Peyer's patch (tissue), 4 donors: ENCODE measurements at regions not wholly inside any gene's neighbourhood (a gene's known extent, or its start where the extent isn't known, plus 50 kb on each side); places are given as distances from the start of the nearest gene placed in this dataset.

Source experiments
- DNase-seq, 3 donors: peaks; one replicate each; pipeline ENCODE4 v3.0.0-alpha.2; 2017 to 2019
- H3K27ac ChIP-seq, 4 donors: fragments of 200-600 bp; sonication (generic); one replicate each; pipeline ENCODE4 v1.5.1; 2016 to 2019
- H3K27me3 ChIP-seq, 2 donors: fragments of 200-600 bp; sonication (generic); one replicate each; pipeline ENCODE4 v1.5.1; 2019
- H3K36me3 ChIP-seq, 3 donors: fragments of 200-600 bp; sonication (generic); one replicate each; pipeline ENCODE4 v1.5.1; 2016 to 2019
- H3K4me1 ChIP-seq, 4 donors: fragments of 200-600 bp; sonication (generic); one replicate each; pipeline ENCODE4 v1.5.1; 2016 to 2019
- H3K4me3 ChIP-seq, 4 donors: fragments of 200-600 bp; sonication (generic); 1 replicate in 3 of 4; 2 replicates in 1 of 4; pipeline ENCODE4 v1.5.1; 2016 to 2019; ENCODE audit warnings: mild to moderate bottlenecking in 1 of 4
- H3K9me3 ChIP-seq, 4 donors: fragments of 200-600 bp; sonication (generic); one replicate each; pipeline ENCODE4 v1.5.1; 2016 to 2019; ENCODE audit warnings: mild to moderate bottlenecking in 1 of 4
- POLR2A ChIP-seq, 2 donors: fragments of 450-650 bp; IDR thresholded peaks; one replicate each; pipeline ENCODE4 v1.5.1; 2017; ENCODE audit warnings: antibody characterized with exemption in 2 of 2, mild to moderate bottlenecking in 2 of 2, moderate library complexity in 2 of 2
- TF ChIP-seq, protein P1 (sequence below), 6 experiments: fragments of 450-650 bp in 4 of 6; fragments of 200-600 bp in 2 of 6; sonication (generic) in 1 of 6; IDR thresholded peaks; one replicate each; pipeline ENCODE4 v1.5.1; 2017 to 2019; ENCODE audit warnings: antibody characterized with exemption in 6 of 6, mild to moderate bottlenecking in 3 of 6, moderate library complexity in 1 of 6

DNA sequence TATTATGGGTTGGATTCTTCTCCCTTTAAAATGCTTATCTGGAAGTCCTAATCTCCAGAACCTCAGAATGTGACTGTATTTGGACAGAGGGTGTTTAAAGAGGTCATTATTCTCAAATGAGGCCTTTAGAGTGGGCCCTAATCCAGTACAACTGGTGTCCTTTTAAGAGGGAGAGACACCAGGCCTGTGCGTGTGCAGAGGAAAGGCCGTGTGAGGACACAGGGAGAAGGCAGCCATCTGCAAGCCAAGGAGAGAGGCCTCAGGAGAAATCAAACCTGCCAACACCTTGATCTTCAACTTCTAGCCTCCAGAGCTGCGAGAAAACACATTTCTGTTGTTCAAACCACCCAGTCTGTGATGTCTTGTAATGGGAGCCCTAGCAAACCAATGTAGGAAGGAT is 235.4 kb upstream of the MYO3A start:
- no peaks in the 10 kb centered on the region for H3K36me3 ChIP-seq
- no peak for DNase-seq
- H3K4me1 ChIP-seq, result no peaks in the 10 kb centered on the region
- H3K27me3 ChIP-seq, result no peaks in the 10 kb centered on the region
- no peak overlapping the region for H3K4me3 ChIP-seq
- H3K9me3 ChIP-seq, result no peaks in the 10 kb centered on the region
- TF ChIP-seq POLR2A (IDR thresholded peaks at IDR 0.05), result no peak
- TF ChIP-seq, protein P1, sequence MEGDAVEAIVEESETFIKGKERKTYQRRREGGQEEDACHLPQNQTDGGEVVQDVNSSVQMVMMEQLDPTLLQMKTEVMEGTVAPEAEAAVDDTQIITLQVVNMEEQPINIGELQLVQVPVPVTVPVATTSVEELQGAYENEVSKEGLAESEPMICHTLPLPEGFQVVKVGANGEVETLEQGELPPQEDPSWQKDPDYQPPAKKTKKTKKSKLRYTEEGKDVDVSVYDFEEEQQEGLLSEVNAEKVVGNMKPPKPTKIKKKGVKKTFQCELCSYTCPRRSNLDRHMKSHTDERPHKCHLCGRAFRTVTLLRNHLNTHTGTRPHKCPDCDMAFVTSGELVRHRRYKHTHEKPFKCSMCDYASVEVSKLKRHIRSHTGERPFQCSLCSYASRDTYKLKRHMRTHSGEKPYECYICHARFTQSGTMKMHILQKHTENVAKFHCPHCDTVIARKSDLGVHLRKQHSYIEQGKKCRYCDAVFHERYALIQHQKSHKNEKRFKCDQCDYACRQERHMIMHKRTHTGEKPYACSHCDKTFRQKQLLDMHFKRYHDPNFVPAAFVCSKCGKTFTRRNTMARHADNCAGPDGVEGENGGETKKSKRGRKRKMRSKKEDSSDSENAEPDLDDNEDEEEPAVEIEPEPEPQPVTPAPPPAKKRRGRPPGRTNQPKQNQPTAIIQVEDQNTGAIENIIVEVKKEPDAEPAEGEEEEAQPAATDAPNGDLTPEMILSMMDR (IDR thresholded peaks at IDR 0.05), result no peak
- no peak overlapping the region for H3K27ac ChIP-seq

- Histone ChIP-seq H3K4me1 (no peaks in the 10 kb centered on the region), H3K9me3 (no peaks in the 10 kb centered on the region), H3K36me3 (no peaks in the 10 kb centered on the region), H3K4me3 (no peak overlapping the region), H3K27ac (no peak overlapping the region), H3K27me3 (no peaks in the 10 kb centered on the region)
- TF ChIP-seq POLR2A (IDR thresholded peaks at IDR 0.05), result no peak
- TF ChIP-seq, protein P1 (IDR thresholded peaks at IDR 0.05), result no peak
- no peak for DNase-seq
Observed at GRCh38 chr10:25699631-25700030, 234.4 kb upstream of the MYO3A start.

DNA sequence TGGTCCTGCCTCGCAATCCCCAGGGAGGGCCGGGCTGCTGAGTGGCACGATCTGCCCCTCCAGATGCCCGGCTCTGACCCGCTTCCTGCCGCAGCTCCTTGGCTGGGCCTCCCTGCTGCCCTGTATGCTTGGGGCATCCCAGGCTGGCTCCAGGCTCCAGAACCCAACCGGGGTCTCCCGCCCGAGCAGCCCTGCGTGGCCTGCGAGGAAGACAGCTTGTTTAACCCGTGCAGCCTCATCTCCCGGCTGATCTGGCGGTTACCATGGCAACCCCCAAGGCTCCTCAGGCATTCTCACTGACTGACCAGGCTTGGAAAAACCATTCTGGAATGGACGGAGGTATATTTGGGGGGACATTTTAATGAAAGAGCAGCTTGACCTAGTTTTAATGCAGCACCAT is 232.4 kb upstream of the MYO3A start:
- no peaks in the 10 kb centered on the region for H3K27me3 ChIP-seq
- no peak overlapping the region for H3K4me3 ChIP-seq
- no peak overlapping the region for H3K27ac ChIP-seq
- H3K9me3 ChIP-seq, result no peaks in the 10 kb centered on the region
- no peaks in the 10 kb centered on the region for H3K36me3 ChIP-seq
- TF ChIP-seq, protein P1 (IDR thresholded peaks at IDR 0.05), result no peak
- TF ChIP-seq POLR2A (IDR thresholded peaks at IDR 0.05), result no peak
- no peak for DNase-seq
- H3K4me1 ChIP-seq, result no peaks in the 10 kb centered on the region

- TF ChIP-seq, protein P1 (IDR thresholded peaks at IDR 0.05), result no peak
- TF ChIP-seq POLR2A (IDR thresholded peaks at IDR 0.05), result no peak
- no peaks in the 10 kb centered on the region for H3K4me1 ChIP-seq
- H3K27ac ChIP-seq, result no peak overlapping the region
- no peak overlapping the region for H3K4me3 ChIP-seq
- H3K27me3 ChIP-seq, result no peaks in the 10 kb centered on the region
- no peaks in the 10 kb centered on the region for H3K9me3 ChIP-seq
- H3K36me3 ChIP-seq, result no peaks in the 10 kb centered on the region
- no peak for DNase-seq
Observed at GRCh38 chr10:25704622-25705021, 229.4 kb upstream of the MYO3A start.

DNA sequence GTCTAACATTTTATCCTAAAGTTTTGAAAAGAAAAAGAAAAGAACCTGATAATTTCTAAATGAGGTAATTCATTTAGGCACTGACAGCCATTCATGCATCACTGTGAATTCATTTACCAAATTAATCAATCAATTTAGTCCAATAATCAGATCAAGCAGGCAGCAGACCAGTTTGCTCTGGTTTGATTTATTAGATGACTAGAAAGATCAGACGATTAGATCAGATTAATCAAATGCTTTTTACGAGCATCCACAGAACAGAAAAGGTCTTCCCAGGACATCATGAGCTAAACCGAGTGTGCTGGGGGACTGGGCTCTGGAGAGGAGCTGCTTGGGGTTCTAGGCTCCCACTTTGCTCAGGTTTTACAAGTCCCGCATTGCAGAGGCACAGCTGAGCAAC is 226.5 kb upstream of the MYO3A start:
- TF ChIP-seq POLR2A (IDR thresholded peaks at IDR 0.05), result no peak
- TF ChIP-seq, protein P1 (IDR thresholded peaks at IDR 0.05), result no peak
- Histone ChIP-seq H3K4me1 (no peaks in the 10 kb centered on the region), H3K27me3 (no peaks in the 10 kb centered on the region), H3K36me3 (no peaks in the 10 kb centered on the region), H3K27ac (no peak overlapping the region), H3K9me3 (no peaks in the 10 kb centered on the region), H3K4me3 (no peak overlapping the region)
- DNase-seq, result no peak

DNA sequence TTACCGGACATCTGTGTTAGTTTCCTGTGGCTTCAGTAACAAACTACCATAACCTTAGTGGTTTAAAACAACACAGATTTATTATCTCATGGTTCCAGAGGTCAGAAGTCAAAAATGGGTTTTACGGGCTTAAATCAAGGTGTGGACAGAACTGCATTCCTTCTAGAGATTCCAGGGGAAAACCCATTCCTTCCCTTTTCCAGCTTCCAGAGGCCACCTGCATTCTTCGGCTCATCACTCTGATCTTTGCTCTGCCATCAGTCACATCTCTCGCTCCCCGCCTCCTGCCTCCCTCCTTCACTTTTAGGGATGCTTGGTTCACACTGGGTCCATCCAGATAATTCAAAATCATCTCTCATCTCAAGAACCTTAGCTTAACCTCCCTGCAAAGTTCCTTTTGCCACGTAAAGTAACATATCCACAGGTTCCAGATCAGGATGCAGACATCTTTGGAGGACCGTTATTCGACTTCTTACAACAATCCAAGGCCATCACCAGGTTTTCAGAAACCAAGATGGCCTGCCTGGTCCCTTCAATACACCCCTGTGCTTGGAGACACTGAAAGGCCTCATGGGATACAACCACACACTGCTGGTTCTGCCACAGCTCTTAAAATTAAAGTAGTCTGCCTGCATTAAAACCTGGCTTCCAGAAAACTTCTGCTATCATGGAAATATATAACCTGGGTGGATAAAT is 225.9 kb upstream of the MYO3A start:
- H3K4me3 ChIP-seq, result no peak overlapping the region
- no peak for DNase-seq
- no peak for TF ChIP-seq POLR2A (IDR thresholded peaks at IDR 0.05)
- TF ChIP-seq, protein P1 (IDR thresholded peaks at IDR 0.05), result no peak
- H3K27ac ChIP-seq, result no peak overlapping the region
- no peaks in the 10 kb centered on the region for H3K4me1 ChIP-seq
- H3K9me3 ChIP-seq, result no peaks in the 10 kb centered on the region
- H3K27me3 ChIP-seq, result no peaks in the 10 kb centered on the region
- no peaks in the 10 kb centered on the region for H3K36me3 ChIP-seq
